ENCODE measurements at regions not wholly inside any gene's neighbourhood (a gene's known extent, or its start where the extent isn't known, plus 50 kb on each side); places are given as distances from the start of the nearest gene placed in this dataset.

- no peak overlapping the region for H3K9ac ChIP-seq
- no peaks in the 10 kb centered on the region for H3K9me2 ChIP-seq (ENCODE audit: insufficient read depth)
- no peak overlapping the region for H3K4me2 ChIP-seq (ENCODE audit: unreplicated experiment)
- no peaks in the 10 kb centered on the region for H3K36me3 ChIP-seq (ENCODE audit: low read depth)
- no peak overlapping the region for H3K27ac ChIP-seq
- H3K4me3 ChIP-seq = no peak overlapping the region
- H3F3A ChIP-seq (ENCODE audit: insufficient read depth) = no peaks in the 10 kb centered on the region
- in situ Hi-C loops (cut with MboI) = loop anchor here (25.0 kb wide), 1 partner anchor 1696 kb away; no protein-coding TSS in a partner anchor
- DNase-seq = no peak
- H3K9me3 ChIP-seq (ENCODE audit: low read depth) = no peaks in the 10 kb centered on the region
- no peaks in the 10 kb centered on the region for H4K20me1 ChIP-seq (ENCODE audit: insufficient read depth)
- no peak overlapping the region for H2AFZ ChIP-seq
- no peaks in the 10 kb centered on the region; the same call in 1 of the 2 replicates for H3K27me3 ChIP-seq (replicated peaks; ENCODE audit: insufficient read depth)
- no peaks in the 10 kb centered on the region for H3K4me1 ChIP-seq (ENCODE audit: insufficient read depth)
- TF ChIP-seq EZH2phosphoT487 (IDR thresholded peaks at IDR 0.05; ENCODE audit: insufficient read depth, low read depth) (no peak), EZH2 (IDR thresholded peaks at IDR 0.05; ENCODE audit: insufficient read depth, poor library complexity, severe bottlenecking) (no peak)
- no peaks in the 10 kb centered on the region for H3K79me2 ChIP-seq (ENCODE audit: insufficient read depth)
- 37 to 44% methylated on average over 7 of the region's 7 CpGs for WGBS, 2 experiments (ENCODE audit: low coverage in 1 of 2, low lambda C conversion rate in 2 of 2, missing lambda C conversion rate in 2 of 2)
These were observed 434.5 kb downstream of the MCTP2 start for GRCh38 chr15:94665676-94666441.

GRCh38 chr15:94666553-94666952 is 435.2 kb downstream of the MCTP2 start:
- Histone ChIP-seq H2AFZ (no peak overlapping the region), H3K27ac (no peak overlapping the region), H3K9me3 (ENCODE audit: low read depth) (no peaks in the 10 kb centered on the region), H3F3A (ENCODE audit: insufficient read depth) (no peaks in the 10 kb centered on the region), H4K20me1 (ENCODE audit: insufficient read depth) (no peaks in the 10 kb centered on the region), H3K9me2 (ENCODE audit: insufficient read depth) (no peaks in the 10 kb centered on the region), H3K9ac (no peak overlapping the region), H3K4me3 (no peak overlapping the region), H3K4me1 (ENCODE audit: insufficient read depth) (no peaks in the 10 kb centered on the region), H3K4me2 (ENCODE audit: unreplicated experiment) (no peak overlapping the region), H3K36me3 (ENCODE audit: low read depth) (no peaks in the 10 kb centered on the region), H3K27me3 (replicated peaks; ENCODE audit: insufficient read depth) (no peaks in the 10 kb centered on the region; the same call in none of the 2 replicates), H3K79me2 (ENCODE audit: insufficient read depth) (no peaks in the 10 kb centered on the region)
- TF ChIP-seq EZH2 (IDR thresholded peaks at IDR 0.05; ENCODE audit: insufficient read depth, poor library complexity, severe bottlenecking) (no peak), EZH2phosphoT487 (IDR thresholded peaks at IDR 0.05; ENCODE audit: insufficient read depth, low read depth) (no peak)
- WGBS, 2 experiments (ENCODE audit: low coverage in 1 of 2, low lambda C conversion rate in 2 of 2, missing lambda C conversion rate in 2 of 2) = 34 to 46% methylated on average over 5 of the region's 5 CpGs
- in situ Hi-C loops (cut with MboI) = loop anchor here (25.0 kb wide), 1 partner anchor 1696 kb away; no protein-coding TSS in a partner anchor
- DNase-seq = no peak

- Histone ChIP-seq H3K9ac (no peak overlapping the region), H3K4me2 (ENCODE audit: unreplicated experiment) (no peak overlapping the region), H3K27me3 (replicated peaks; ENCODE audit: insufficient read depth) (no peaks in the 10 kb centered on the region; the same call in none of the 2 replicates), H3K27ac (no peak overlapping the region), H3K79me2 (ENCODE audit: insufficient read depth) (no peaks in the 10 kb centered on the region), H3K9me3 (ENCODE audit: low read depth) (no peaks in the 10 kb centered on the region), H3K4me3 (no peak overlapping the region), H3K9me2 (ENCODE audit: insufficient read depth) (no peaks in the 10 kb centered on the region), H2AFZ (no peak overlapping the region), H3K4me1 (ENCODE audit: insufficient read depth) (no peaks in the 10 kb centered on the region), H3K36me3 (ENCODE audit: low read depth) (no peaks in the 10 kb centered on the region), H3F3A (ENCODE audit: insufficient read depth) (no peaks in the 10 kb centered on the region), H4K20me1 (ENCODE audit: insufficient read depth) (no peaks in the 10 kb centered on the region)
- no peak for DNase-seq
- in situ Hi-C loops (cut with MboI) = loop anchor here (25.0 kb wide), 1 partner anchor 1695 kb away; no protein-coding TSS in a partner anchor
- WGBS, 2 experiments (ENCODE audit: low coverage in 1 of 2, low lambda C conversion rate in 2 of 2, missing lambda C conversion rate in 2 of 2) = 72 to 85% methylated on average over 4 to 5 of the region's 5 CpGs
- TF ChIP-seq EZH2phosphoT487 (IDR thresholded peaks at IDR 0.05; ENCODE audit: insufficient read depth, low read depth) (no peak), EZH2 (IDR thresholded peaks at IDR 0.05; ENCODE audit: insufficient read depth, poor library complexity, severe bottlenecking) (no peak)
These were observed 435.7 kb downstream of the MCTP2 start for GRCh38 chr15:94667109-94667508.

- Histone ChIP-seq H3K4me2 (ENCODE audit: unreplicated experiment) (no peak overlapping the region), H3K9me2 (ENCODE audit: insufficient read depth) (no peaks in the 10 kb centered on the region), H3K9ac (no peak overlapping the region), H3K4me1 (ENCODE audit: insufficient read depth) (0 out of 2 replicates have a peak, but pooled peaks cover 5% of the 10 kb centered on the region), H4K20me1 (ENCODE audit: insufficient read depth) (no peaks in the 10 kb centered on the region), H3K27me3 (replicated peaks; ENCODE audit: insufficient read depth) (no peaks in the 10 kb centered on the region; the same call in none of the 2 replicates), H3K36me3 (ENCODE audit: low read depth) (no peaks in the 10 kb centered on the region), H3K9me3 (ENCODE audit: low read depth) (no peaks in the 10 kb centered on the region), H3K27ac (no peak overlapping the region), H3K79me2 (ENCODE audit: insufficient read depth) (no peaks in the 10 kb centered on the region), H3F3A (ENCODE audit: insufficient read depth) (no peaks in the 10 kb centered on the region), H2AFZ (no peak overlapping the region), H3K4me3 (no peak overlapping the region)
- in situ Hi-C loops (cut with MboI) = loop anchor here (25.0 kb wide), 1 partner anchor 1692 kb away; no protein-coding TSS in a partner anchor
- TF ChIP-seq EZH2phosphoT487 (IDR thresholded peaks at IDR 0.05; ENCODE audit: insufficient read depth, low read depth) = no peak
- 0% methylated on average over 3 of the region's 3 CpGs for WGBS, 2 experiments (ENCODE audit: low coverage in 1 of 2, low lambda C conversion rate in 2 of 2, missing lambda C conversion rate in 2 of 2)
- peak; percentile 60 for DNase-seq
These were observed 439.2 kb downstream of the MCTP2 start for GRCh38 chr15:94670438-94671034.

Data from GM23248 (cell line).